Liver (tissue), 3 donors: ENCODE measurements at regions not wholly inside any gene's neighbourhood (a gene's known extent, or its start where the extent isn't known, plus 50 kb on each side); places are given as distances from the start of the nearest gene placed in this dataset.

Experiments used
- ATF3 ChIP-seq: IDR thresholded peaks from 2 replicates; pipeline ENCODE4 v1.6.1; 2016; ENCODE audit warnings: antibody characterized with exemption
- CTCF ChIP-seq: fragments of 150-350 bp; IDR thresholded peaks from 2 replicates; pipeline ENCODE4 v1.5.1; 2017; ENCODE audit warnings: improper control_type of control experiment, low read depth, low read length; ENCODE audit not compliant: missing input control
- EGR1 ChIP-seq, 2 donors: IDR thresholded peaks; 2 replicates each; pipeline ENCODE4 v1.6.1; 2016 to 2018; ENCODE audit warnings: antibody characterized with exemption in 2 of 2, low read depth in 2 of 2
- FOXA2 ChIP-seq: IDR thresholded peaks from 2 replicates; pipeline ENCODE4 v1.6.1; 2016; ENCODE audit warnings: antibody characterized with exemption
- GABPA ChIP-seq, 2 donors: IDR thresholded peaks in 1 of 2; conservative IDR thresholded peaks in 1 of 2; 2 replicates each; pipeline ENCODE4 v1.6.1; 2016; ENCODE audit warnings: antibody characterized with exemption in 2 of 2, mild to moderate bottlenecking in 1 of 2, moderate library complexity in 1 of 2
- HNF4A ChIP-seq, 2 donors: conservative IDR thresholded peaks; 2 replicates each; pipeline ENCODE4 v1.6.1; 2016; ENCODE audit warnings: antibody characterized with exemption in 2 of 2, mild to moderate bottlenecking in 2 of 2
- JUND ChIP-seq, 2 donors: IDR thresholded peaks; 2 replicates each; pipeline ENCODE4 v1.6.1; 2016; ENCODE audit warnings: antibody characterized with exemption in 2 of 2
- MAX ChIP-seq: IDR thresholded peaks from 2 replicates; pipeline ENCODE4 v1.6.1; 2016; ENCODE audit warnings: antibody characterized with exemption
- NR2F2 ChIP-seq: IDR thresholded peaks from 2 replicates; pipeline ENCODE4 v1.6.1; 2016; ENCODE audit warnings: antibody characterized with exemption
- RAD21 ChIP-seq, 2 donors: IDR thresholded peaks; 2 replicates each; pipeline ENCODE4 v1.6.1; 2016; ENCODE audit warnings: antibody characterized with exemption in 2 of 2, mild to moderate bottlenecking in 2 of 2
- SP1 ChIP-seq: IDR thresholded peaks from 2 replicates; pipeline ENCODE4 v1.6.1; 2018; ENCODE audit warnings: antibody characterized with exemption, mild to moderate bottlenecking
- TAF1 ChIP-seq: conservative IDR thresholded peaks from 2 replicates; pipeline ENCODE4 v1.6.1; 2016; ENCODE audit warnings: antibody characterized with exemption, mild to moderate bottlenecking
- YY1 ChIP-seq: IDR thresholded peaks from 2 replicates; pipeline ENCODE4 v1.6.1; 2016; ENCODE audit warnings: antibody characterized with exemption, mild to moderate bottlenecking
- TF ChIP-seq, protein P1 (sequence below): IDR thresholded peaks from 2 replicates; pipeline ENCODE4 v1.6.1; 2016; ENCODE audit warnings: antibody characterized with exemption
- donor health status: healthy.
- donor health status: healthy.

- no peak for TF ChIP-seq NR2F2
- no peak for TF ChIP-seq CTCF
- TF ChIP-seq, protein P1, sequence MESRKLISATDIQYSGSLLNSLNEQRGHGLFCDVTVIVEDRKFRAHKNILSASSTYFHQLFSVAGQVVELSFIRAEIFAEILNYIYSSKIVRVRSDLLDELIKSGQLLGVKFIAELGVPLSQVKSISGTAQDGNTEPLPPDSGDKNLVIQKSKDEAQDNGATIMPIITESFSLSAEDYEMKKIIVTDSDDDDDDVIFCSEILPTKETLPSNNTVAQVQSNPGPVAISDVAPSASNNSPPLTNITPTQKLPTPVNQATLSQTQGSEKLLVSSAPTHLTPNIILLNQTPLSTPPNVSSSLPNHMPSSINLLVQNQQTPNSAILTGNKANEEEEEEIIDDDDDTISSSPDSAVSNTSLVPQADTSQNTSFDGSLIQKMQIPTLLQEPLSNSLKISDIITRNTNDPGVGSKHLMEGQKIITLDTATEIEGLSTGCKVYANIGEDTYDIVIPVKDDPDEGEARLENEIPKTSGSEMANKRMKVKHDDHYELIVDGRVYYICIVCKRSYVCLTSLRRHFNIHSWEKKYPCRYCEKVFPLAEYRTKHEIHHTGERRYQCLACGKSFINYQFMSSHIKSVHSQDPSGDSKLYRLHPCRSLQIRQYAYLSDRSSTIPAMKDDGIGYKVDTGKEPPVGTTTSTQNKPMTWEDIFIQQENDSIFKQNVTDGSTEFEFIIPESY = no peak
- TF ChIP-seq ATF3 = no peak
- TF ChIP-seq YY1 = no peak
- no peak for TF ChIP-seq RAD21 (IDR thresholded peaks at IDR 0.05)
- TF ChIP-seq TAF1 = no peak
- TF ChIP-seq GABPA (IDR thresholded peaks at IDR 0.05 in 1 of 2, conservative IDR thresholded peaks at IDR 0.05 in 1 of 2) = no peak
- no peak for TF ChIP-seq HNF4A (conservative IDR thresholded peaks at IDR 0.05)
- TF ChIP-seq JUND (IDR thresholded peaks at IDR 0.05) = no peak
- TF ChIP-seq FOXA2 = no peak
- TF ChIP-seq MAX = no peak
- no peak for TF ChIP-seq SP1
- TF ChIP-seq EGR1 (IDR thresholded peaks at IDR 0.05; ENCODE audit: low read depth in 2 of 2) = no peak
These were observed 73.5 kb upstream of the API5 start for GRCh38 chr11:43238341-43238740.
